SH-SY5Y (cell line): ENCODE measurements at regions not wholly inside any gene's neighbourhood (a gene's known extent, or its start where the extent isn't known, plus 50 kb on each side); places are given as distances from the start of the nearest gene placed in this dataset.

Experiments
- GATA2 ChIP-seq: IDR thresholded peaks from 2 replicates; pipeline ENCODE4 v1.6.1; 2011; ENCODE audit warnings: mild to moderate bottlenecking, low read depth, low read length
- GATA3 ChIP-seq: IDR thresholded peaks from 2 replicates; pipeline ENCODE4 v1.6.1; 2011; ENCODE audit warnings: low read depth, mild to moderate bottlenecking, low read length, moderate library complexity

GRCh38 chr3:153634683-153635082, 472.7 kb downstream of the RAP2B start:
- TF ChIP-seq GATA2 (no peak), GATA3 (no peak)
